WTC11 (cell line): ENCODE measurements at regions not wholly inside any gene's neighbourhood (a gene's known extent, or its start where the extent isn't known, plus 50 kb on each side); places are given as distances from the start of the nearest gene placed in this dataset.

Source experiments
- ATAC-seq: fragments of 200-7000 bp; cut with Tn5 transposase; 2 replicates; pipeline ENCODE4 v1.10.0; 2021; ENCODE audit warnings: mild to moderate bottlenecking, moderate library complexity
- CTCF ChIA-PET: fragments of 300-600 bp; sonication (Branson Sonifier 250); formaldehyde crosslinking; loops from one replicate; lab custom pipeline; 2021; ENCODE audit warnings: antibody characterized with exemption; lab: Charles Lee
- POLR2A ChIA-PET: fragments of 350-600 bp; sonication (Branson Sonifier 250); formaldehyde crosslinking; loops from one replicate; lab custom pipeline; 2021; ENCODE audit warnings: antibody characterized with exemption; lab: Charles Lee
- DNase-seq: peaks from one replicate; pipeline ENCODE4 v3.0.0; 2021; ENCODE audit warnings: low spot score
- H3K27ac Mint-ChIP-seq: 2 replicates; pipeline ENCODE4 v1.8.0; 2021; ENCODE audit warnings: mixed read lengths
- H3K27me3 Mint-ChIP-seq: 2 replicates; pipeline ENCODE4 v1.8.0; 2021; ENCODE audit warnings: low read depth, mild to moderate bottlenecking, moderate library complexity, mixed read lengths
- H3K36me3 Mint-ChIP-seq: 2 replicates; pipeline ENCODE4 v1.8.0; 2021; ENCODE audit warnings: mixed read lengths
- H3K4me1 Mint-ChIP-seq: 2 replicates; pipeline ENCODE4 v1.8.0; 2022; ENCODE audit warnings: mixed read lengths
- H3K4me3 Mint-ChIP-seq: 2 replicates; pipeline ENCODE4 v1.8.0; 2021; ENCODE audit warnings: mild to moderate bottlenecking, moderate library complexity, mixed read lengths
- H3K9me3 Mint-ChIP-seq: 2 replicates; pipeline ENCODE4 v1.8.0; 2021; ENCODE audit warnings: mixed read lengths
- ATF1 ChIP-seq: sonication (generic); formaldehyde crosslinking; IDR thresholded peaks from 2 replicates; pipeline ENCODE4 v1.8.1; 2023; ENCODE audit warnings: mild to moderate bottlenecking, moderate library complexity, missing genetic modification reagents
- CREB1 ChIP-seq: sonication (generic); formaldehyde crosslinking; IDR thresholded peaks from 2 replicates; pipeline ENCODE4 v1.8.0; 2023; ENCODE audit warnings: mild to moderate bottlenecking, missing genetic modification reagents
- ETV6 ChIP-seq: sonication (generic); formaldehyde crosslinking; IDR thresholded peaks from 2 replicates; pipeline ENCODE4 v1.8.1; 2022; ENCODE audit warnings: mild to moderate bottlenecking, missing genetic modification reagents
- FOXP1 ChIP-seq: sonication (generic); formaldehyde crosslinking; IDR thresholded peaks from 2 replicates; pipeline ENCODE4 v1.8.0; 2022; ENCODE audit warnings: missing genetic modification reagents, mild to moderate bottlenecking, moderate library complexity, borderline replicate concordance
- FOXP4 ChIP-seq: sonication (generic); formaldehyde crosslinking; IDR thresholded peaks from 2 replicates; pipeline ENCODE4 v1.8.0; 2022; ENCODE audit warnings: mild to moderate bottlenecking, missing genetic modification reagents
- GRHL2 ChIP-seq: fragments of 250-450 bp; sonication (Bioruptor Pico); IDR thresholded peaks from 2 replicates; pipeline ENCODE4 v1.8.0; 2022; ENCODE audit warnings: mild to moderate bottlenecking, moderate library complexity; ENCODE audit not compliant: insufficient replicate concordance, severe bottlenecking
- IRF1 ChIP-seq: sonication (generic); formaldehyde crosslinking; IDR thresholded peaks from 2 replicates; pipeline ENCODE4 v1.8.0; 2023; ENCODE audit warnings: missing genetic modification reagents
- IRF2 ChIP-seq: sonication (generic); formaldehyde crosslinking; IDR thresholded peaks from 2 replicates; pipeline ENCODE4 v1.8.0; 2022; ENCODE audit warnings: low read depth, missing genetic modification reagents, borderline replicate concordance
- NFE2L1 ChIP-seq: sonication (generic); formaldehyde crosslinking; IDR thresholded peaks from 2 replicates; pipeline ENCODE4 v1.8.1; 2023; ENCODE audit warnings: missing genetic modification reagents
- PRRX2 ChIP-seq: fragments of 250-450 bp; sonication (Bioruptor Pico); IDR thresholded peaks from 2 replicates; pipeline ENCODE4 v1.8.0; 2021; ENCODE audit warnings: mild to moderate bottlenecking
- SMAD3 ChIP-seq: sonication (generic); formaldehyde crosslinking; IDR thresholded peaks from 2 replicates; pipeline ENCODE4 v1.8.0; 2022; ENCODE audit warnings: missing genetic modification reagents, mild to moderate bottlenecking, borderline replicate concordance
- ZNF121 ChIP-seq: sonication (generic); formaldehyde crosslinking; IDR thresholded peaks from 2 replicates; pipeline ENCODE4 v1.8.0; 2023; ENCODE audit warnings: missing genetic modification reagents
- ZNF263 ChIP-seq: sonication (generic); formaldehyde crosslinking; IDR thresholded peaks from 2 replicates; pipeline ENCODE4 v1.8.1; 2022; ENCODE audit warnings: low read depth, mild to moderate bottlenecking, moderate library complexity, missing genetic modification reagents
- ZNF532 ChIP-seq: fragments of 250-450 bp; sonication (Bioruptor Pico); IDR thresholded peaks from 2 replicates; pipeline ENCODE4 v1.9.0; 2021; ENCODE audit warnings: mild to moderate bottlenecking, borderline replicate concordance
- TF ChIP-seq, protein P1 (sequence below): fragments of 250-450 bp; sonication (Bioruptor Pico); IDR thresholded peaks from 2 replicates; pipeline ENCODE4 v1.8.0; 2021; ENCODE audit warnings: mild to moderate bottlenecking
- TF ChIP-seq, protein P2 (sequence below): sonication (generic); formaldehyde crosslinking; IDR thresholded peaks from 2 replicates; pipeline ENCODE4 v1.8.1; 2023; ENCODE audit warnings: mild to moderate bottlenecking, moderate library complexity, missing genetic modification reagents
- TF ChIP-seq, protein P3 (sequence below): sonication (generic); formaldehyde crosslinking; IDR thresholded peaks from 2 replicates; pipeline ENCODE4 v1.8.0; 2022; ENCODE audit warnings: missing genetic modification reagents
- TF ChIP-seq, protein P4 (sequence below): fragments of 250-450 bp; sonication (Bioruptor Pico); IDR thresholded peaks from 2 replicates; pipeline ENCODE4 v2.1.2; 2022; ENCODE audit warnings: mild to moderate bottlenecking, moderate library complexity

DNA sequence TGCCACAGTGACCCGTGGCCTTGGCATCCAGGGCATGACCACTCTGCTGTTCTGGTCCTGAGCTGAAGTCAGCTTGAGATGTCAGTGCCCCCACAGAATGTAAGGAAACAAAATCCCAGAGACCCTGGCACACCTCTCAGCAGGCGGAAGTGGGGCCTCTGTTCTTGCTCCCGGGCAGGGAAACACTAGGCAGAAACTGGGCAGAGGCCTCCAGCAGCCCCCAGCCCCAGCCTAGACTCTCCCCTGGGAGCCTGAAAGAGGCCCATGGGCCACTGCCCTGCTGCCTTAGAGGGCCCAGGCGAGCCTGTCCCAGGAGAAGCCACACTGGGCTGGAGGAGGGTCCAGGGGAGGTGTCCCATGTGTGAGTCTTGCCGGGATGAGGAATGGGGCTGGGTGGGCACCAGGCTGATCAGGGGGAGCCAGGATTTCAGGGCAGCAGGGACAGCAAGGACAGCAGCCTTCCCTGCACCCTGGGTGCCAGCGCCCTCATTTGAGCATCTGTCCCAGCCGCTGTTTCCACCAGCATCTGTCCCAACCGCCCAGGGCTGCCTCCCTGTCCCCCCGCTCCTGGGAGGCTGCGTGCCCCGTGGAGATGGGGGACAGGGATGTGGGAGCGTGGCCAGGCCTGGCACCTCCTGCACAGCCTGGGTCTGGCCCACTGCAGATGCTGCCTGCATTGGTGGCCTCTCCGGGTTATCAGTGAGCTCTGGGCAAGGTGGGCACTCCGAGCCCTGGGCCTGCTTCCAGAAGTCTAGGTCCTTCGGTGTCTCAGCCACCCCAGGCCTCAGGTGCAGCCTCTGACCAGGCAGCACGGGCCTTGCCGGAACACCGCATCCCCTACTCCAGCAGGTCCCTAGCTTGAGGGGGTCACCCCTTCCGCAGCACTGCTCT is 1072.4 kb downstream of the BRD1 start:
- no peak overlapping the region for H3K4me3 Mint-ChIP-seq
- no peaks in the 10 kb centered on the region for H3K36me3 Mint-ChIP-seq
- H3K4me1 Mint-ChIP-seq = no peaks in the 10 kb centered on the region; the same call in 1 of the 2 replicates
- ChIA-PET POLR2A (no interaction called here), CTCF (interaction anchor here (1.1 kb wide), 1 partner anchor 28 kb away, joined by 3 read pairs; no protein-coding TSS in a partner anchor)
- no peak for DNase-seq
- no peak for ATAC-seq
- H3K9me3 Mint-ChIP-seq = no peaks in the 10 kb centered on the region
- H3K27ac Mint-ChIP-seq = no peak overlapping the region; the same call in 1 of the 2 replicates
- TF ChIP-seq IRF1 (CRISPR knock-in tag) (no peak), GRHL2 (CRISPR knock-in tag) (no peak), CREB1 (CRISPR knock-in tag) (no peak), PRRX2 (CRISPR knock-in tag) (no peak), NFE2L1 (no peak)
- TF ChIP-seq, protein P1, sequence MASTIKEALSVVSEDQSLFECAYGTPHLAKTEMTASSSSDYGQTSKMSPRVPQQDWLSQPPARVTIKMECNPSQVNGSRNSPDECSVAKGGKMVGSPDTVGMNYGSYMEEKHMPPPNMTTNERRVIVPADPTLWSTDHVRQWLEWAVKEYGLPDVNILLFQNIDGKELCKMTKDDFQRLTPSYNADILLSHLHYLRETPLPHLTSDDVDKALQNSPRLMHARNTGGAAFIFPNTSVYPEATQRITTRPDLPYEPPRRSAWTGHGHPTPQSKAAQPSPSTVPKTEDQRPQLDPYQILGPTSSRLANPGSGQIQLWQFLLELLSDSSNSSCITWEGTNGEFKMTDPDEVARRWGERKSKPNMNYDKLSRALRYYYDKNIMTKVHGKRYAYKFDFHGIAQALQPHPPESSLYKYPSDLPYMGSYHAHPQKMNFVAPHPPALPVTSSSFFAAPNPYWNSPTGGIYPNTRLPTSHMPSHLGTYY (CRISPR knock-in tag) = no peak
- H3K27me3 Mint-ChIP-seq = no peaks in the 10 kb centered on the region

GRCh38 chr22:48754611-48755058 is 1073.0 kb downstream of the BRD1 start:
- DNase-seq (no peak), ATAC-seq (no peak)
- Mint-ChIP-seq H3K27ac (no peak overlapping the region; the same call in 1 of the 2 replicates), H3K4me1 (no peaks in the 10 kb centered on the region; the same call in 1 of the 2 replicates), H3K27me3 (no peaks in the 10 kb centered on the region), H3K4me3 (no peak overlapping the region), H3K9me3 (no peaks in the 10 kb centered on the region), H3K36me3 (no peaks in the 10 kb centered on the region)
- ChIA-PET CTCF (no interaction called here), POLR2A (no interaction called here)
- TF ChIP-seq ZNF263 (CRISPR knock-in tag) (no peak), SMAD3 (CRISPR knock-in tag) (no peak), IRF2 (CRISPR knock-in tag) (no peak), FOXP4 (CRISPR knock-in tag) (no peak), ZNF532 (CRISPR knock-in tag) (no peak), FOXP1 (no peak), ATF1 (CRISPR knock-in tag) (no peak), ETV6 (CRISPR knock-in tag) (no peak), ZNF121 (no peak)
- TF ChIP-seq, protein P2, sequence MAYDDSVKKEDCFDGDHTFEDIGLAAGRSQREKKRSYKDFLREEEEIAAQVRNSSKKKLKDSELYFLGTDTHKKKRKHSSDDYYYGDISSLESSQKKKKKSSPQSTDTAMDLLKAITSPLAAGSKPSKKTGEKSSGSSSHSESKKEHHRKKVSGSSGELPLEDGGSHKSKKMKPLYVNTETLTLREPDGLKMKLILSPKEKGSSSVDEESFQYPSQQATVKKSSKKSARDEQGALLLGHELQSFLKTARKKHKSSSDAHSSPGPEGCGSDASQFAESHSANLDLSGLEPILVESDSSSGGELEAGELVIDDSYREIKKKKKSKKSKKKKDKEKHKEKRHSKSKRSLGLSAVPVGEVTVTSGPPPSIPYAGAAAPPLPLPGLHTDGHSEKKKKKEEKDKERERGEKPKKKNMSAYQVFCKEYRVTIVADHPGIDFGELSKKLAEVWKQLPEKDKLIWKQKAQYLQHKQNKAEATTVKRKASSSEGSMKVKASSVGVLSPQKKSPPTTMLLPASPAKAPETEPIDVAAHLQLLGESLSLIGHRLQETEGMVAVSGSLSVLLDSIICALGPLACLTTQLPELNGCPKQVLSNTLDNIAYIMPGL (CRISPR knock-in tag) = no peak
- TF ChIP-seq, protein P3, sequence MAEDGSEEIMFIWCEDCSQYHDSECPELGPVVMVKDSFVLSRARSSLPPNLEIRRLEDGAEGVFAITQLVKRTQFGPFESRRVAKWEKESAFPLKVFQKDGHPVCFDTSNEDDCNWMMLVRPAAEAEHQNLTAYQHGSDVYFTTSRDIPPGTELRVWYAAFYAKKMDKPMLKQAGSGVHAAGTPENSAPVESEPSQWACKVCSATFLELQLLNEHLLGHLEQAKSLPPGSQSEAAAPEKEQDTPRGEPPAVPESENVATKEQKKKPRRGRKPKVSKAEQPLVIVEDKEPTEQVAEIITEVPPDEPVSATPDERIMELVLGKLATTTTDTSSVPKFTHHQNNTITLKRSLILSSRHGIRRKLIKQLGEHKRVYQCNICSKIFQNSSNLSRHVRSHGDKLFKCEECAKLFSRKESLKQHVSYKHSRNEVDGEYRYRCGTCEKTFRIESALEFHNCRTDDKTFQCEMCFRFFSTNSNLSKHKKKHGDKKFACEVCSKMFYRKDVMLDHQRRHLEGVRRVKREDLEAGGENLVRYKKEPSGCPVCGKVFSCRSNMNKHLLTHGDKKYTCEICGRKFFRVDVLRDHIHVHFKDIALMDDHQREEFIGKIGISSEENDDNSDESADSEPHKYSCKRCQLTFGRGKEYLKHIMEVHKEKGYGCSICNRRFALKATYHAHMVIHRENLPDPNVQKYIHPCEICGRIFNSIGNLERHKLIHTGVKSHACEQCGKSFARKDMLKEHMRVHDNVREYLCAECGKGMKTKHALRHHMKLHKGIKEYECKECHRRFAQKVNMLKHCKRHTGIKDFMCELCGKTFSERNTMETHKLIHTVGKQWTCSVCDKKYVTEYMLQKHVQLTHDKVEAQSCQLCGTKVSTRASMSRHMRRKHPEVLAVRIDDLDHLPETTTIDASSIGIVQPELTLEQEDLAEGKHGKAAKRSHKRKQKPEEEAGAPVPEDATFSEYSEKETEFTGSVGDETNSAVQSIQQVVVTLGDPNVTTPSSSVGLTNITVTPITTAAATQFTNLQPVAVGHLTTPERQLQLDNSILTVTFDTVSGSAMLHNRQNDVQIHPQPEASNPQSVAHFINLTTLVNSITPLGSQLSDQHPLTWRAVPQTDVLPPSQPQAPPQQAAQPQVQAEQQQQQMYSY (CRISPR knock-in tag) = no peak
- TF ChIP-seq, protein P4, sequence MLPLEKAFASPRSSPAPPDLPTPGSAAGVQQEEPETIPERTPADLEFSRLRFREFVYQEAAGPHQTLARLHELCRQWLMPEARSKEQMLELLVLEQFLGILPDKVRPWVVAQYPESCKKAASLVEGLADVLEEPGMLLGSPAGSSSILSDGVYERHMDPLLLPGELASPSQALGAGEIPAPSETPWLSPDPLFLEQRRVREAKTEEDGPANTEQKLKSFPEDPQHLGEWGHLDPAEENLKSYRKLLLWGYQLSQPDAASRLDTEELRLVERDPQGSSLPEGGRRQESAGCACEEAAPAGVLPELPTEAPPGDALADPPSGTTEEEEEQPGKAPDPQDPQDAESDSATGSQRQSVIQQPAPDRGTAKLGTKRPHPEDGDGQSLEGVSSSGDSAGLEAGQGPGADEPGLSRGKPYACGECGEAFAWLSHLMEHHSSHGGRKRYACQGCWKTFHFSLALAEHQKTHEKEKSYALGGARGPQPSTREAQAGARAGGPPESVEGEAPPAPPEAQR (CRISPR knock-in tag) = no peak
